ENCODE measurements at regions not wholly inside any gene's neighbourhood (a gene's known extent, or its start where the extent isn't known, plus 50 kb on each side); places are given as distances from the start of the nearest gene placed in this dataset.
A peak's percentile ranks its signal among the peaks of the same experiment; 100 is the strongest.
"Not testable (repeated sequence)": the region's sequence is repeated elsewhere in the genome, so short reads cannot be mapped to it uniquely, and the experiment has no call there.

- FAIRE-seq: no peak
Measured at GRCh38 chr20:26216025-26216424, 519.4 kb upstream of the ZNF337 start.

- no peak for FAIRE-seq
Measured at GRCh38 chr20:26214991-26215390, 518.3 kb upstream of the ZNF337 start.

GRCh38 chr20:26209171-26209941 is 512.7 kb upstream of the ZNF337 start:
- peak; percentile 96 for FAIRE-seq

GRCh38 chr20:26208296-26209091 is 511.8 kb upstream of the ZNF337 start:
- FAIRE-seq: peak; percentile 11

GRCh38 chr20:26207967-26208295 is 511.3 kb upstream of the ZNF337 start:
- not testable (repeated sequence) for FAIRE-seq

GRCh38 chr20:26207237-26207966 is 510.7 kb upstream of the ZNF337 start:
- no peak for FAIRE-seq

- FAIRE-seq: no peak
Measured at GRCh38 chr20:26205350-26205749, 508.7 kb upstream of the ZNF337 start.

GRCh38 chr20:26201026-26201425 is 504.4 kb upstream of the ZNF337 start:
- peak; percentile 47 for FAIRE-seq

GRCh38 chr20:26187329-26187728 is 490.7 kb upstream of the ZNF337 start:
- FAIRE-seq: not testable (repeated sequence)

GRCh38 chr20:26183720-26184119 is 487.1 kb upstream of the ZNF337 start:
- peak; percentile 3 for FAIRE-seq

GRCh38 chr20:26181364-26181763 is 484.7 kb upstream of the ZNF337 start:
- not testable (repeated sequence) for FAIRE-seq

GRCh38 chr20:26171875-26172274 is 475.2 kb upstream of the ZNF337 start:
- FAIRE-seq: not testable (repeated sequence)

- no peak for FAIRE-seq
Measured at GRCh38 chr20:26169506-26169905, 472.9 kb upstream of the ZNF337 start.

GRCh38 chr20:26167499-26167898 is 470.8 kb upstream of the ZNF337 start:
- no peak for FAIRE-seq

- FAIRE-seq: no peak
Measured at GRCh38 chr20:26163890-26164289, 467.2 kb upstream of the ZNF337 start.

GRCh38 chr20:26163151-26163550 is 466.5 kb upstream of the ZNF337 start:
- FAIRE-seq: not testable (repeated sequence)

GRCh38 chr20:26161741-26162140 is 465.1 kb upstream of the ZNF337 start:
- FAIRE-seq: not testable (repeated sequence)

GRCh38 chr20:26160916-26161315 is 464.3 kb upstream of the ZNF337 start:
- not testable (repeated sequence) for FAIRE-seq

GRCh38 chr20:26154224-26154623 is 457.6 kb upstream of the ZNF337 start:
- FAIRE-seq: no peak

- FAIRE-seq: no peak
Measured at GRCh38 chr20:26135325-26136110, 438.9 kb upstream of the ZNF337 start.

- no peak for FAIRE-seq
Measured at GRCh38 chr20:26134606-26135005, 438.0 kb upstream of the ZNF337 start.

- FAIRE-seq: not testable (repeated sequence)
Measured at GRCh38 chr20:26133794-26134193, 437.1 kb upstream of the ZNF337 start.

GRCh38 chr20:26120920-26121319 is 424.3 kb upstream of the ZNF337 start:
- FAIRE-seq: not testable (repeated sequence)
